ENCODE measurements at regions not wholly inside any gene's neighbourhood (a gene's known extent, or its start where the extent isn't known, plus 50 kb on each side); places are given as distances from the start of the nearest gene placed in this dataset.

DNA sequence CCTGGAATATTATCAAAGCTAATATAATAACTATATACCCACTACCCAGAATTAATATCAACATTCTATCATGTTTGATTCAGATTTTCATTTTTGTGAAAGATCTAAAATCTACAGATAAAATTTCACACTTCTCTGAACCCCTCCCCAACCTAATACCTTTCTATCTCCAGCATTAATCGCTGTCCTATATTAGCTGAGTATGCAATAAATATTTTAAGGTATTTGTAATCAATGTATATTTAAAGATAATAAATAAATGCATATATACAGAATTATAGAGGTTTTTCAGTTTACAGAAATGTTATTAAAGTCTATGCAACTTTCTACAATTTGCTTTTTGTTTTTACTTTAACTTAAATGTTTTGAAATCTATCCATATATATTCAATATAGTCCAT, 156.7 kb upstream of the NRSN1 start:
- no peaks in the 10 kb centered on the region for H3K36me3 ChIP-seq
- no peak for DNase-seq
- peaks cover 0 to 5% of the 10 kb centered on the region in 2 donors for H3K9me3 ChIP-seq
- H3K4me3 ChIP-seq = no peak overlapping the region
- WGBS, 2 donors (ENCODE audit: low coverage in 1 of 2) = 80 to 93% methylated on average over 1 of the region's 1 CpG
- H3K27ac ChIP-seq = no peak overlapping the region
- intact Hi-C loops (cut with DNase I; ENCODE audit: low total_unique reads) (no loop called here), in situ Hi-C loops (cut with MboI; ENCODE audit: low pct_ligation_motif_present in 1 of 4, low pct_unique_long_range_greater_than_20kb in 1 of 4, low sequenced_read_pairs in 3 of 4) (no loop called here)
- no peaks in the 10 kb centered on the region for H3K4me1 ChIP-seq
- TF ChIP-seq POLR2AphosphoS5 (IDR thresholded peaks at IDR 0.05) = no peak
- TF ChIP-seq EP300 (IDR thresholded peaks at IDR 0.05; ENCODE audit: low read depth) = no peak
- TF ChIP-seq POLR2A (IDR thresholded peaks at IDR 0.05) = no peak
- TF ChIP-seq, protein P1, sequence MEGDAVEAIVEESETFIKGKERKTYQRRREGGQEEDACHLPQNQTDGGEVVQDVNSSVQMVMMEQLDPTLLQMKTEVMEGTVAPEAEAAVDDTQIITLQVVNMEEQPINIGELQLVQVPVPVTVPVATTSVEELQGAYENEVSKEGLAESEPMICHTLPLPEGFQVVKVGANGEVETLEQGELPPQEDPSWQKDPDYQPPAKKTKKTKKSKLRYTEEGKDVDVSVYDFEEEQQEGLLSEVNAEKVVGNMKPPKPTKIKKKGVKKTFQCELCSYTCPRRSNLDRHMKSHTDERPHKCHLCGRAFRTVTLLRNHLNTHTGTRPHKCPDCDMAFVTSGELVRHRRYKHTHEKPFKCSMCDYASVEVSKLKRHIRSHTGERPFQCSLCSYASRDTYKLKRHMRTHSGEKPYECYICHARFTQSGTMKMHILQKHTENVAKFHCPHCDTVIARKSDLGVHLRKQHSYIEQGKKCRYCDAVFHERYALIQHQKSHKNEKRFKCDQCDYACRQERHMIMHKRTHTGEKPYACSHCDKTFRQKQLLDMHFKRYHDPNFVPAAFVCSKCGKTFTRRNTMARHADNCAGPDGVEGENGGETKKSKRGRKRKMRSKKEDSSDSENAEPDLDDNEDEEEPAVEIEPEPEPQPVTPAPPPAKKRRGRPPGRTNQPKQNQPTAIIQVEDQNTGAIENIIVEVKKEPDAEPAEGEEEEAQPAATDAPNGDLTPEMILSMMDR (IDR thresholded peaks at IDR 0.05) = no peak
- no peaks in the 10 kb centered on the region for H3K27me3 ChIP-seq

DNA sequence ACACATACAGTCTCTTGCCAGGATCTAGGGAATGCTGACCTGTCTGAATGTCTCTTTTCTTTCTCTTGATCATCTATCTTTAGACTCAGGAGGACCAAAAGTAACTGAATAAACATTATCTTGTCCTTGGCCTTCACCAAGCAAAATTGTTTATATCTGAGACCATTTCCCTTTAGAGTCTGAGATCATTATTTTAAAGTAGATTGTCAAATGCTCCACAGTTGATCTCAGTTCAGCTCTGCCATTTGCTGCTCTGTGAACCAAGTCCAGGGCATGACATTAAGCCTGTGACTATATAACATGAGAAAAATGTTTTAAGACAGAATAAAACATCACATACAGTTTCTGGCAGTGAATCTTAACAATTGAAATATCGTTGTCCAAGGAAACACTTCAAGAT, 148.3 kb upstream of the NRSN1 start:
- Histone ChIP-seq H3K4me3 (no peak overlapping the region), H3K4me1 (no peaks in the 10 kb centered on the region), H3K36me3 (no peaks in the 10 kb centered on the region), H3K27me3 (no peaks in the 10 kb centered on the region), H3K9me3 (peaks cover 0 to 5% of the 10 kb centered on the region in 2 donors), H3K27ac (no peak overlapping the region)
- in situ Hi-C loops (cut with MboI; ENCODE audit: low pct_ligation_motif_present in 1 of 4, low pct_unique_long_range_greater_than_20kb in 1 of 4, low sequenced_read_pairs in 3 of 4) = no loop called here
- TF ChIP-seq POLR2AphosphoS5 (IDR thresholded peaks at IDR 0.05) (no peak), EP300 (IDR thresholded peaks at IDR 0.05; ENCODE audit: low read depth) (no peak), POLR2A (IDR thresholded peaks at IDR 0.05) (no peak)
- TF ChIP-seq, protein P1 (IDR thresholded peaks at IDR 0.05) = no peak
- intact Hi-C loops (cut with DNase I; ENCODE audit: low total_unique reads) = no loop called here
- DNase-seq = no peak
- 33 to 57% methylated on average over 1 of the region's 1 CpG for WGBS, 2 donors (ENCODE audit: low coverage in 1 of 2)

DNA sequence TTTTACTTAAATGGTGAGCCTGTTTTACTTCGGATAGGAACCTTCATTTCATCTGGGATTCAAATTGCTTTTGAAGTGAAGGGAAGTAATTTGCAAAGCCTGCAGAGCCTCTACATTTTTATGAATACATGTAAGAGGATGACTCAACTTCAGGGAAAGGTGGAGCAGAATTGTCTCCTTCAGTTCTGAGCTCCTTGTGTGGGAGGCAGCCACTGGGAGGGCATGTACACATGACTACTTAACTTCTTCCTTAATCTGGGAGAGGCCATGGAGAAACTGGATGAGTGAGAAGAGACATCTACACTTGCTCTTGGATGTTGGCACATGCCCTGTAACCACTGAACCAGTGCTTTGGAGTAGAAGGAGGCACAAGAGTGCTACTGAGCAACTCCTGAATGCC, 145.1 kb upstream of the NRSN1 start:
- Histone ChIP-seq H3K36me3 (no peaks in the 10 kb centered on the region), H3K4me3 (no peak overlapping the region), H3K4me1 (peaks cover 0 to 13% (median 2%) of the 10 kb centered on the region in 4 donors), H3K9me3 (no peaks in the 10 kb centered on the region), H3K27me3 (no peaks in the 10 kb centered on the region), H3K27ac (no peak overlapping the region)
- intact Hi-C loops (cut with DNase I; ENCODE audit: low total_unique reads) (no loop called here), in situ Hi-C loops (cut with MboI; ENCODE audit: low pct_ligation_motif_present in 1 of 4, low pct_unique_long_range_greater_than_20kb in 1 of 4, low sequenced_read_pairs in 3 of 4) (no loop called here)
- no peak for DNase-seq
- WGBS, 2 donors (ENCODE audit: low coverage in 1 of 2) = 77 to 78% methylated on average over 1 of the region's 1 CpG
- TF ChIP-seq EP300 (IDR thresholded peaks at IDR 0.05; ENCODE audit: low read depth) = no peak
- TF ChIP-seq POLR2A (IDR thresholded peaks at IDR 0.05) = no peak
- TF ChIP-seq, protein P1 (IDR thresholded peaks at IDR 0.05) = no peak
- TF ChIP-seq POLR2AphosphoS5 (IDR thresholded peaks at IDR 0.05) = no peak

DNA sequence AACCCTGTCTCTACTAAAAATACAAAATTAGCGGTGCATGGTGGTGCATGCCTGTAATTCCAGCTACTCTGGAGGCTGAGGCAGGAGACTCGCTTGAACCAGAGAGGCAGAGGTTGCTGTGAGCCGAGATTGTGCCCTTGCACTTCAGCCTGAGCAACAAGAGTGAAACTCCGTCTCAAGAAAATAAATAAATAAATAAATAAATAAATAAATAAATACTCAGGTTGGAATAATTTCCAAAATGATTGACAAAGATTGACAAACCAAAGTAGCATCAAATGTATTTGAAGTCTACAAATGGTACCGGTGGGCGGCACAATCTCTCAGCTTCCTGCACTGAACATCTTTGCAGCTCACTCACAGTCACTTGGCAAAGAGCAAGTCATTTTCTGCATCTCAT, 144.1 kb upstream of the NRSN1 start:
- H3K36me3 ChIP-seq = no peaks in the 10 kb centered on the region
- in situ Hi-C loops (cut with MboI; ENCODE audit: low pct_ligation_motif_present in 1 of 4, low pct_unique_long_range_greater_than_20kb in 1 of 4, low sequenced_read_pairs in 3 of 4) = no loop called here
- TF ChIP-seq, protein P1 (IDR thresholded peaks at IDR 0.05) = no peak
- TF ChIP-seq EP300 (IDR thresholded peaks at IDR 0.05; ENCODE audit: low read depth) (no peak), POLR2AphosphoS5 (IDR thresholded peaks at IDR 0.05) (no peak), POLR2A (IDR thresholded peaks at IDR 0.05) (no peak)
- no peak for DNase-seq
- H3K4me3 ChIP-seq = no peak overlapping the region
- H3K27ac ChIP-seq = no peak overlapping the region
- H3K9me3 ChIP-seq = no peaks in the 10 kb centered on the region
- H3K4me1 ChIP-seq = peaks cover 0 to 13% (median 2%) of the 10 kb centered on the region in 4 donors
- no peaks in the 10 kb centered on the region for H3K27me3 ChIP-seq
- intact Hi-C loops (cut with DNase I; ENCODE audit: low total_unique reads) = no loop called here
- 77 to 92% methylated on average over 2 to 6 of the region's 6 CpGs for WGBS, 2 donors (ENCODE audit: low coverage in 1 of 2)

Data from transverse colon (tissue), 4 donors.